ENCODE measurements at regions not wholly inside any gene's neighbourhood (a gene's known extent, or its start where the extent isn't known, plus 50 kb on each side); places are given as distances from the start of the nearest gene placed in this dataset.

DNA sequence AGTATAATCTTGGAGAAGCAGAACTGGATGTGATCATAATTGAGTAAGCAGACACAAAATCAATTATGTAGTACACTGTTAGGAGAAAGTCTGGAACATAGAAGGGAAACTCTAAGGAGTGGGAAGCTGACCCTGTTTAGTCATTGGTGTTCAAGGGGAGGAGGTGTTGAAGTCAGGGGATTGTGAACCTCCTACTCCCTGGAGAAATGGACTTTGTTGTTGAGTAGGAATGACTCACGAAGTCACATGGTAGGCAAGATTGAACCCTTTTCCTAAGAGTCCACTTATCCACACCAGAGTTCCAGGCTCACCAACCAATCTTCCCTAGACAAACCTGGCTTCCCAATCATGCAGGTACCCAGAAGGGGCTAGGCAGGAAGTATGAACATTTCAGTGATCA is 81.0 kb upstream of the BCL11A start:
- H3K4me3 Mint-ChIP-seq: no peak overlapping the region
- no peaks in the 10 kb centered on the region for H3K36me3 Mint-ChIP-seq (ENCODE audit: low read depth)
- H3K9me3 Mint-ChIP-seq: no peaks in the 10 kb centered on the region
- H3K27ac Mint-ChIP-seq: no peak overlapping the region
- DNase-seq: no peak
- H3K4me1 Mint-ChIP-seq (ENCODE audit: low read depth): no peaks in the 10 kb centered on the region
- peaks cover 13% of the 10 kb centered on the region for H3K27me3 Mint-ChIP-seq

DNA sequence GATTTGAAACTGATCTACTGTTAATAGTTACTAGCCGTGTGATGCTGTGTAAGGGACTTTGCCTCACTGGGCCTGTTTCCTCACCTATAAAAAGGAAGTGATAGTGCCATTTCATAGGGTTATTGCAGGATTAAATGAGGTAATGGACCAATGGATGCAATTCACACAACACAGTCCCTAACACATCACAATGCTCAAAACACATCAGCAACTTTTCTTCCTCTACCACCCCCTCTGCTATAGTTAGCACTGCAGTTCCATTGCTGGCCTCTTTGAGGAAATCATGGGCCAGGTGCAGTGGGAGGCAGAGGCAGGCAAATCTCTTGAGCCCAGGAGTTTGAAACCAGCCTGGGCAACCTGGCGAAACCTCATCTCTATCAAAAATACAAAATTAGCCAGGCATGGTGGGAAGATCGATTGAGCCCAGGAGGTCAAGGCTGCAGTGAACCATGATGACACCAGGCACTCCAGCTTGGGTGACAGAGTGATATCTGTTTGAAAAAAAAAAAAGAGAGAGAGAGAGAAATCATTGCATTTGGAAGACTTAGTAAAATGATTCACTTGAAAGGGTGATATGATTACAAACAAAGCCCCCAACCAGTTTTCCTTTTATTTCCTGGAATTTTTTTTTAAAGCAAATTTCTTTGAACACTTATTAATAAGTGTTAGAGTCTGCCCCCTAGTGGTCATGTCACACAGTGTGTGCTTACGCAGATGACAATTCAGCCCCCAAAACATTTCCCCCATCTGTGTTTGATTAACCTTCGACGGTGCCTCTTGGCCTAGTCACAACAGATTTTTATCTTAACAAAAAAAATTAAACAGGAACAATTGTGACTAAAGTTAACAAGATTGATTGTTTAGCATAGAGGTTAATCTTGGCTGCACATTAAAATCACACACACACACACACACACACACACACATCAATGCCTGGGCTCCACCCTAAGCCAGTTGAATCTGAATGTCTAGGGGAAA is 88.6 kb upstream of the BCL11A start:
- DNase-seq: no peak
- no peaks in the 10 kb centered on the region for H3K9me3 Mint-ChIP-seq

DNA sequence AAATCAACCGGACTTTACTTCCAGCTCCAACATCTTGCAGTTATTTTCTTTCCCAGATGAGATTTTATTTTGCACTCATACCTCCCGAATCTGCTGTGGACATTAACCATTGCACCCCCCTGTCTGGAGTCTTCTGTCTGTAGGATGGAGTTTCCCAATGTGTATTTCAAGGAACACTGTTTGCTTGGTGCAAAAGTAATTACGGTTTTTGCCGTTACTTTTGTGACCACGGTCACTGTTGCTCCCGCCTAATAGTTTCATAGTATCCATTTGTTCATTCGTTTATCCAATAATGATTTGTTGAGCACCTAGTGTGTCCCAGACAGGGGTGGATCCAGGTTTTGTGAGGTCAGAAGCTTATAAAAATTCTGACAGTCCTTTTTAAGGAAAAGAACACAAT is 90.3 kb upstream of the BCL11A start:
- Mint-ChIP-seq H3K9me3 (no peaks in the 10 kb centered on the region), H3K27me3 (peaks cover 5% of the 10 kb centered on the region)

More for the DNA sequence above, 88.6 kb upstream of the BCL11A start:
- peaks cover 5% of the 10 kb centered on the region for H3K27me3 Mint-ChIP-seq
- no peaks in the 10 kb centered on the region for H3K36me3 Mint-ChIP-seq (ENCODE audit: low read depth)
- no peak overlapping the region for H3K27ac Mint-ChIP-seq
- H3K4me1 Mint-ChIP-seq (ENCODE audit: low read depth): no peaks in the 10 kb centered on the region
- no peak overlapping the region for H3K4me3 Mint-ChIP-seq

DNA sequence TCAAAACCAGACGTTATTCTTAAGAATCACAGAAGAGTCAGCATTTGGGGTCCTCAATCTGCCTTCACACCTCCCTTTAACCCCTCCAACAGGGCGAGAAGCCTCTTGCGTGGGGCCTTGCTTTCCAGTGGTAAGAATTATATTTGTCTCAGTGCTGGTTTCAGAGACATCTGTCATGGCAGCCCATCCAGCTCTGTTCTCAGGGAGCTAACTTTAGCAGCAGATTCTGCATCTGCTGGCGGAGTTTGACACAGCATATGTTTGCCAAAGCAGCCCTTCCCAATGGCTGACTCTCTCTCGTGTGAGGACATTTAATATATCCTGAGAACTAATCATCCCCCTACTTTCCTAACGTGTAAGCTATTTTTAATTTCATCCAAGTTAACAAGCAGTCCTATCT is 91.5 kb upstream of the BCL11A start:
- Mint-ChIP-seq H3K27ac (no peak overlapping the region), H3K4me3 (no peak overlapping the region), H3K4me1 (ENCODE audit: low read depth) (no peaks in the 10 kb centered on the region), H3K36me3 (ENCODE audit: low read depth) (no peaks in the 10 kb centered on the region), H3K27me3 (peaks cover 5% of the 10 kb centered on the region), H3K9me3 (no peaks in the 10 kb centered on the region)
- no peak for DNase-seq

More for the DNA sequence above, 90.3 kb upstream of the BCL11A start:
- H3K4me1 Mint-ChIP-seq (ENCODE audit: low read depth): no peaks in the 10 kb centered on the region
- H3K36me3 Mint-ChIP-seq (ENCODE audit: low read depth): no peaks in the 10 kb centered on the region
- H3K4me3 Mint-ChIP-seq: no peak overlapping the region
- H3K27ac Mint-ChIP-seq: no peak overlapping the region
- no peak for DNase-seq

DNA sequence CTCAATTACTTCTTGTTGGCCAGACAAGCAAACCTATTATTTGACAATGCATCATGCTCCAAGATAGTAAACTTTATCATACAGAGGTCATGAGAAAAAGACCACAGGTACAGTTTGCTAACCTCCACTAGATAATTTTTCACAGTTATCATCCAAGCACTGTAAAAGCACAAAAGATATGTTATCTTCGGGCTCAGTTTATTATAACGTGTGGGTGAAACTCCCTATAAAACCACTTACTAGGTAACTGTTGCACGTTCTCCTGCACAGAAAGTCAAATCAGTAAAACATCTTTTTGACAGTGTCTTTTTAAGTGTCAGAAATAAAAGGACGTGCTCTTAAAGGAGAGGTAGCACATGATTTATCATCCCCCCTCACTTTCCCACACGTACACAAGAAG is 94.7 kb upstream of the BCL11A start:
- Mint-ChIP-seq H3K36me3 (ENCODE audit: low read depth) (no peaks in the 10 kb centered on the region), H3K4me1 (ENCODE audit: low read depth) (no peaks in the 10 kb centered on the region), H3K27ac (no peak overlapping the region), H3K9me3 (no peaks in the 10 kb centered on the region), H3K4me3 (no peak overlapping the region), H3K27me3 (peaks cover 5% of the 10 kb centered on the region)
- no peak for DNase-seq

DNA sequence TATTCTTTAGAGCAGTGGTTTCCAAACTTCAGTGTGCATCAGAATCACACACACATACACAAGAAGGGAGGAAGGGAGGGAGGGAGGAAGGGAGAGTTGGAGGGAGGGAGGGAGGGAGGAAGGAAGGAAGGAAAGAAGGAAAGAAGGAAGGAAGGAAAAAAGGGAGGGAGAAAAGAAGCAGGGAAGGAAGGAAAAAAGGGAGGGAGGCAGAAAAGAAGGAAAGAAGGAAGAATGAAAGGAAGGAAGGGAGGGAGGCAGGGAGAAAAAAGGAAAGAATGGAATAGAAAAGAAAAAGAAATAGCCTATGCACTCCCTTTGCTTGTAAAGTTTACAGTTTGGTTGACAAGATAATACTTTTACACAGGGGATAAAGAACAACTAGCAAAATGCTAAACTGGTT is 96.3 kb upstream of the BCL11A start:
- Mint-ChIP-seq H3K9me3 (no peaks in the 10 kb centered on the region), H3K4me1 (ENCODE audit: low read depth) (no peaks in the 10 kb centered on the region), H3K27me3 (peaks cover 5% of the 10 kb centered on the region), H3K27ac (no peak overlapping the region), H3K4me3 (no peak overlapping the region), H3K36me3 (ENCODE audit: low read depth) (no peaks in the 10 kb centered on the region)
- DNase-seq: no peak

DNA sequence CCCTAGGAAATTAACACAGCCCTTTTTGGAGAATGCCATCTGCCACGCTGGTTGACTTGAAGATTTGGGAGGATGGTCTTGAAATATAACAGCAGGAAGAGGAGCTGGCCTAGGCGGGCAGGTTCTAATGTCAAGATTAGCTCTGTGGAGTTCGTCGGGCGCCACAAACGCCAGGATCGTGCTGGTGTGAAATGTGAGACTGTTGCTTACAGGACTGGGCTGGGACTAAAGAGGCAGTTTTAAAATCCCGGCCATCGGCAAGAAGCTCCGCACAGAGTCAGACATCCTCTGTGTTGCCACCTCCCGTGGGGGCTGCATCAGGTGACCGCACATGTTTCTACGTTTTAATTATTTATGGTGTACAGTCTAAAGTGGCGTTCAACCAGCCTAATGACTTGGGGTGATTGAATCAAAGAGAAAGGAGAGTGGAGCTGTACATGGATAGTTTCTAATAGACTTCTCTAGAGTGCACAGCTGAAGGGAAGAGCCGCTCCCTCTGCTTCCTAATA is 99.4 kb upstream of the BCL11A start:
- Mint-ChIP-seq H3K4me1 (ENCODE audit: low read depth) (no peaks in the 10 kb centered on the region), H3K36me3 (ENCODE audit: low read depth) (no peaks in the 10 kb centered on the region), H3K4me3 (no peak overlapping the region), H3K27me3 (no peaks in the 10 kb centered on the region), H3K27ac (no peak overlapping the region), H3K9me3 (no peaks in the 10 kb centered on the region)
- DNase-seq: no peak

DNA sequence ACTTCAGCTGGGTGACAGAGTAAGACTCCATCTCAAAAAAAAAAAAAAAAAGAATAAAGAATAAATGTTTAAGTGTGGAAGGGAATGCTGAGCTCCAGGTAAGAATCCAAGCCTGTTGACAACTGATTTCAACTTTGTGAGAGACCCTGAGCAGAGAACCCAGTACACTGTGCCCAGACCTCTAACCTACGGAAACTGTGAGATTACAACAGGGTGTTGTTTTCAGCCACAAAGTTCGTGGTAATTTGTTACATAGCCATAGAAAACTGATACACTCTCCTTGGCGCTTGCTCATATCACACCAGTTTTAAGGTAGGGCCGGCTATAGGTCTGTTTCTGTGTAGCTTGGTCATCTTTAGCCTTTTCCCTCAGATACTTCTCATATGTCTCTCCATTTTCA is 98.4 kb upstream of the PAPOLG start:
- no peak overlapping the region for H3K27ac Mint-ChIP-seq
- no peaks in the 10 kb centered on the region for H3K36me3 Mint-ChIP-seq (ENCODE audit: low read depth)
- no peaks in the 10 kb centered on the region for H3K4me1 Mint-ChIP-seq (ENCODE audit: low read depth)
- no peaks in the 10 kb centered on the region for H3K9me3 Mint-ChIP-seq
- no peak for DNase-seq
- H3K4me3 Mint-ChIP-seq: no peak overlapping the region
- peaks cover 2% of the 10 kb centered on the region for H3K27me3 Mint-ChIP-seq

DNA sequence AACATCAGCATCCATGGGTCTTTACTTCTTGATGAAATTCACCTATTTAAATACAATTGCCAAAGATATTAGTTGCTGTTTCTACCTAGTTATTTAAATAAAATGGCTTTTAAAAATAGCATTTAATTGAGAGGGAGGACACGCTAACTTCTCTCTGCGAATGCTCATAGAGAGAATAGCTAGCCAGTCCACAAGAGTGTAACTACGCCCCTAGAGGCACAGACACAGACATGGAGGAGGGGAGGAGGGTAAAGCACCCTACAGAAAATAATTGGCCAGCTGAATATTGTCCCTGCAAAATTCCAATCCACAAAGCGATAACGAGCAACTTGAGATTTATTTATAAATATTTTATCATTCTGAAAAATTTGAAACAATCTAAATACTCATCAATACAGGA is 97.0 kb upstream of the PAPOLG start:
- Mint-ChIP-seq H3K27me3 (peaks cover 2% of the 10 kb centered on the region), H3K9me3 (no peaks in the 10 kb centered on the region), H3K4me3 (no peak overlapping the region), H3K36me3 (ENCODE audit: low read depth) (no peaks in the 10 kb centered on the region), H3K27ac (no peak overlapping the region), H3K4me1 (ENCODE audit: low read depth) (no peaks in the 10 kb centered on the region)
- DNase-seq: no peak

DNA sequence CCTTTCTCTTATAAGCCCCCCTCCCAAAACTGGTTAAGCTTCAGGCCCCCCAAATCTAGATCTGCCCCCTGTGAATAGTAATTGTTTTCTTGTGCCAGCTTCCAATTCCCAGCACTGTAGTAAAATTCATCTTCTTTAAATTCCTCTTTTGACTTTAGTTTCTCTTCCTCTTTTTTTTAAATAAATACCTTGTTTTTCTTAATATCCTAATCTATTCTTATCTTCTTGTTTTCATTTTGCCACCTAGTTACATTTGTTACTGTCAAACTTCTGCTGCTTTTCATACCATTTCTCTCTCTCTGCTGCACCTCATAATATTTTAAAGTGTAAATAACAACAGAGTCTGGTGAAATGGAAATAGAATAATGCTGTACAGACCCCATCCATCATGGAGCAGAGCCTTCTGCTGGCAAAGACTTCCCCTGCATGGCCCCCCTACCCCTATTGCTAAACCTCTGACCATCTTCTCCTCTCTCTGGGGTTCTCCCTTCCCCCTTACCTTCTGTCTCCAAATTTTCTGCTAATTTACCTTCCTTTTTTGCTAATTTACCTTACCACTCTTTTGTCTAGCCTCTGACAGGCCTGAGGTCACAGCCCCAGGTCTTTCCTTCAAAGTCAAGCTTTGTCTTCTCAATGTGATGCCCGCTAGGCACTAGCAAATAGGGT is 94.9 kb upstream of the PAPOLG start:
- H3K4me3 Mint-ChIP-seq: no peak overlapping the region
- no peak overlapping the region for H3K27ac Mint-ChIP-seq
- no peak for DNase-seq
- H3K9me3 Mint-ChIP-seq: no peaks in the 10 kb centered on the region
- no peaks in the 10 kb centered on the region for H3K4me1 Mint-ChIP-seq (ENCODE audit: low read depth)
- peaks cover 9% of the 10 kb centered on the region for H3K27me3 Mint-ChIP-seq
- H3K36me3 Mint-ChIP-seq (ENCODE audit: low read depth): no peaks in the 10 kb centered on the region

DNA sequence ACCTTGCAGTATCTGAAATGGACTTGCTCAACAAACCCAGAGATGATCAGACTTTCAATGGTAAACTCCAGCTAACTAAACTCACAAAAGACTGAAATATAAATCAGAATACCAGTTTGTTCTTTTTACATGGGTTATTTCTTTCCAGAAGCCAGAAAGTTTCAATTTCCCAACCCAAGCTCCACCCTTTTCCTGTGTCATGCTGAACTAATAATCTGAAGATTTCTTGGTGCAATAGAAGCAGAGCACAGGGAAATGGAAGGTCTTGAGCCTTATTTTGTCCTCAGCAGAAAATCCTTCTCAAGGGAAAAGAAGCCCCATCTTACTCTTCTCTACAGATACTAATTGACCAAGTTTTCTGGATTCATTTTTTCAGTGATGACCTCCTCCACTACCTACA is 93.3 kb upstream of the PAPOLG start:
- H3K27me3 Mint-ChIP-seq: peaks cover 9% of the 10 kb centered on the region
- no peak overlapping the region for H3K4me3 Mint-ChIP-seq

DNA sequence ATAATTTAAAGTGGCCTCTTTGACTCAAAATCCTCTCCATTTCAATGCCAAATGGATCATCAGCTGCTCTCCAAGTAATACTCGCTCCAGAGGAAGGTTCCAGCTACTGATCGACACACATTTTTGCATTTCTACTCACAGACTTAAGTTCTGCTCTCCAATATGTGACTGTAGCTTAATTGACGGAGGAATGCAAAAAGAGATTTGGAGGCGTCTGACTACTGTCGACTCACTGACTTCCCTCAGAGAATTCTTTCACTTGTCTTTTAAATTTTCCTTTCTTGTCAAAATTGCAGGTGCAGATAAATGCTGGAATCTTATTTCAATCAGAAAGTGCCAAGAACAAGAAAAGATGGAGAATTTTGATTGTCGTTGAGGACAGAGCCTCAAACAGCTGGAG is 84.1 kb upstream of the PAPOLG start:
- DNase-seq: no peak
- H3K36me3 Mint-ChIP-seq (ENCODE audit: low read depth): no peaks in the 10 kb centered on the region
- H3K27me3 Mint-ChIP-seq: no peaks in the 10 kb centered on the region
- no peaks in the 10 kb centered on the region for H3K9me3 Mint-ChIP-seq
- no peak overlapping the region for H3K27ac Mint-ChIP-seq
- no peak overlapping the region for H3K4me3 Mint-ChIP-seq
- peaks cover 3% of the 10 kb centered on the region for H3K4me1 Mint-ChIP-seq (ENCODE audit: low read depth)

More for the DNA sequence above, 93.3 kb upstream of the PAPOLG start:
- DNase-seq: no peak
- H3K9me3 Mint-ChIP-seq: no peaks in the 10 kb centered on the region
- no peak overlapping the region for H3K27ac Mint-ChIP-seq
- no peaks in the 10 kb centered on the region for H3K4me1 Mint-ChIP-seq (ENCODE audit: low read depth)
- no peaks in the 10 kb centered on the region for H3K36me3 Mint-ChIP-seq (ENCODE audit: low read depth)

DNA sequence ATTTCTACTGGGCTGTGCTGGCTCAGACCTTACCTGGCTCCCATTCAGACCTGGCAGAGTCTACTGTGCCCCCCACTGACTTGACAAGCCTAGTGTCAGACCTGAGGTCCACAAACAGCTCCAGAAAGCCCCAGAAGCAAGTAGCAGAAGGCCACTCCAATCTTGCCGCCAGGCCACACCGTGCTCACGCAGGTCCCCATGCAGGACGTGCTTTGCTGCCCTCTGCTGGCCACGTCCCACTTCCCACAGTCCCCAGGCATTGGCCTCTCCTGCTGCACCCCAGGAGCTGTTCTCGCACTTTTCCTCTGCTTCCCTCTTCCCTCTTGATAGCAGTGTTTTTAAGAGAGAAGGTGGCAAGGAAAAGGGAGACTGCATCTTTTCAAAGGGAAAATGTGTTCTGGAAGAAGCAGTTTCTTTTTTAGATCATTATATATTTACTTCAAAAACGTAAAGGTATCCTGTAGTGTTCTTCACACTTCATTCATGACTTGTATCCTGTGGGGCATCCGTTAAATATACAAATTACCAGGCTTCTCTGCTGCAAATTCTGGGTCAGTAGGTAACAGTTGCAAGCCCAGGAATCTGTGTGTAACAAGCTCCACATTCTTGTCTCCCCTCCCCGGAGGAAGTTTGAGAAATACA is 81.4 kb upstream of the PAPOLG start:
- Mint-ChIP-seq H3K4me1 (ENCODE audit: low read depth) (peaks cover 7% of the 10 kb centered on the region), H3K4me3 (no peak overlapping the region), H3K27ac (no peak overlapping the region), H3K9me3 (no peaks in the 10 kb centered on the region), H3K27me3 (peaks cover 3% of the 10 kb centered on the region), H3K36me3 (ENCODE audit: low read depth) (no peaks in the 10 kb centered on the region)
- DNase-seq: peak; percentile 86

DNA sequence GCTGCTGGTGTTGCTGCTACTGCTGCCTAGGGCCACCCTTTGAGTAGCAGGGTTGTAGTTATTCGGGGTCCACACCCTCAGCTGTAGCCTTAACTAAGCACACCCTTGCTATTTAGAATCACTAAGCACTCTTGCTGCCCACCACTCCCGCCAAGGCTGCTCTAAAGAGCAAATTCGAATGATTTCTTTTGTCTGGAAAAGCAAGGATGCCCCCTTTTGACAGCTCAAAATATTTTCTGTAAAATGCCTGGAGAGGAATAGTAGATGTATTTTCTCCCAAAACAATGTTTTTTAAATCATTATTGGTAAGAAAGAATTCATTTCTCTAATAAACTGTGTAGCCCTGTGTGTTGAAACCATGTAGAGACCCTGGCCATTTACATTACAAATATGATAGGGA is 80.8 kb upstream of the PAPOLG start:
- Mint-ChIP-seq H3K4me1 (ENCODE audit: low read depth) (peaks cover 7% of the 10 kb centered on the region), H3K36me3 (ENCODE audit: low read depth) (no peaks in the 10 kb centered on the region), H3K27ac (no peak overlapping the region), H3K9me3 (no peaks in the 10 kb centered on the region), H3K4me3 (no peak overlapping the region), H3K27me3 (peaks cover 7% of the 10 kb centered on the region)
- no peak for DNase-seq

Data from activated T-cell treated with anti-CD3 and anti-CD28 coated beads, Interleukin-2, amount 50 U/mL, for 24 hours (primary cell).